ENCODE measurements at regions not wholly inside any gene's neighbourhood (a gene's known extent, or its start where the extent isn't known, plus 50 kb on each side); places are given as distances from the start of the nearest gene placed in this dataset.

DNA sequence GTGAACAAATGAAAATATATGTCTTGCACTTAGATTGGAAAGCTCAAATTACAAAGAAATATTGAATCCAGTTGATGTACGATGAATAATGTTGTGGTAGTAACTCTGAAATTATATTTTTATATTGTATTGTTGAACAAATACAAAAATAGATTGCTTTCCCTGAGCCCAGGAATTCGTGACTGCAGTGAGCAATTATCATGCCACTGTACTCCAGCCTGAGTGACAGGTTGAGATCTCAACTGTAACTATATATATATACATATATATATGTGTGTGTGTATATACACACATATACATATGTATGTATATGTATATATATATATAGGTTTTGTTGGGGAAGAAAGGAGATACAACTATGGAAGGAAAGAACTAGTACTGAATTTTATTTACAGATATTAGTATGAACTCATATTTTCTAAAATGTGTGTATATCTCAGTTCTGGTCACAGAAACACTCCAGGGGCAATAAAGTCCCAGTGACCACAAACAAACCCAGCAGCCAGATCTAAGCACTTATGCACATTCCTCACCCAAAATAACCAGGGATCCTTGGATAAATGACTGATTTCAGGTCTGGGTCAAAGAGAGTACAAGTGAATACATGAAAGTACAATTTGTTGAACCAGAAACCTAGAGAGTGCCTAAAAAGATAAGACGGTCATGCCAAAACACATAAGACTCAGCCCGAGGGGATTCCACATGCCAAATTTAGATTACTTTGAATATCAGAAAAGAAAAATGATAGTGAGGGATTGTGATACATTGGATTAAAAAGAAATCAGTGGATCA is 146.3 kb downstream of the TMX3 start:
- TF ChIP-seq, protein P1, sequence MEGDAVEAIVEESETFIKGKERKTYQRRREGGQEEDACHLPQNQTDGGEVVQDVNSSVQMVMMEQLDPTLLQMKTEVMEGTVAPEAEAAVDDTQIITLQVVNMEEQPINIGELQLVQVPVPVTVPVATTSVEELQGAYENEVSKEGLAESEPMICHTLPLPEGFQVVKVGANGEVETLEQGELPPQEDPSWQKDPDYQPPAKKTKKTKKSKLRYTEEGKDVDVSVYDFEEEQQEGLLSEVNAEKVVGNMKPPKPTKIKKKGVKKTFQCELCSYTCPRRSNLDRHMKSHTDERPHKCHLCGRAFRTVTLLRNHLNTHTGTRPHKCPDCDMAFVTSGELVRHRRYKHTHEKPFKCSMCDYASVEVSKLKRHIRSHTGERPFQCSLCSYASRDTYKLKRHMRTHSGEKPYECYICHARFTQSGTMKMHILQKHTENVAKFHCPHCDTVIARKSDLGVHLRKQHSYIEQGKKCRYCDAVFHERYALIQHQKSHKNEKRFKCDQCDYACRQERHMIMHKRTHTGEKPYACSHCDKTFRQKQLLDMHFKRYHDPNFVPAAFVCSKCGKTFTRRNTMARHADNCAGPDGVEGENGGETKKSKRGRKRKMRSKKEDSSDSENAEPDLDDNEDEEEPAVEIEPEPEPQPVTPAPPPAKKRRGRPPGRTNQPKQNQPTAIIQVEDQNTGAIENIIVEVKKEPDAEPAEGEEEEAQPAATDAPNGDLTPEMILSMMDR (IDR thresholded peaks at IDR 0.05; ENCODE audit: unreplicated experiment): no peak
- H3K27ac Mint-ChIP-seq: no peak overlapping the region
- H3K9me3 Mint-ChIP-seq (ENCODE audit: low read depth): peaks cover 15% of the 10 kb centered on the region
- H3K4me3 Mint-ChIP-seq (ENCODE audit: low read depth): no peak overlapping the region
- H3K36me3 Mint-ChIP-seq (ENCODE audit: insufficient read depth): no peaks in the 10 kb centered on the region
- H3K4me1 Mint-ChIP-seq (ENCODE audit: low read depth): no peaks in the 10 kb centered on the region
- DNase-seq (ENCODE audit: low spot score, unreplicated experiment): no peak
- no peaks in the 10 kb centered on the region for H3K27me3 Mint-ChIP-seq

- Mint-ChIP-seq H3K27me3 (no peaks in the 10 kb centered on the region), H3K4me1 (ENCODE audit: low read depth) (no peaks in the 10 kb centered on the region), H3K4me3 (ENCODE audit: low read depth) (no peak overlapping the region), H3K27ac (no peak overlapping the region), H3K9me3 (ENCODE audit: low read depth) (peaks cover 8% of the 10 kb centered on the region), H3K36me3 (ENCODE audit: insufficient read depth) (no peaks in the 10 kb centered on the region)
- TF ChIP-seq, protein P1 (IDR thresholded peaks at IDR 0.05; ENCODE audit: unreplicated experiment): no peak
- no peak for DNase-seq (ENCODE audit: low spot score, unreplicated experiment)
Measured at GRCh38 chr18:68566991-68567390, 147.9 kb downstream of the TMX3 start.

DNA sequence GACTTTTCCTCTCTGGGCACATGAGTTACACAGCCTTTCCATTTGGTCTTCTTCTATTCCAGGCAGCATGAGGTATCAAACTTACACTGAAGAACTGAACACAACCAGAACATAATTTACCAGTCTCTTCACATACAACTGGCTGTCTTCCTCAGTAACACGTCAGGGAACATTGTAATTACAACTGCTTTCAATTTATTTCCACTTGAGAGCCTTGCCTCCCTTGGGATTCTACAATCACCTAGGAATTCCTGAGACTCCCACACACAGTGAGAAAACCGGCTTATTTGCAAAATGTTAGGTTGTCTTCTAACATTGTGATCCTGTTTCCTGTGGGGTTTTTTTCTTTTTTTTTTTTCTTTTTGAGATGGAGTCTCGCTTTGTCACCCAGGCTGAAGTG is 149.9 kb downstream of the TMX3 start:
- no peak for DNase-seq (ENCODE audit: low spot score, unreplicated experiment)
- H3K36me3 Mint-ChIP-seq (ENCODE audit: insufficient read depth): no peaks in the 10 kb centered on the region
- no peaks in the 10 kb centered on the region for H3K9me3 Mint-ChIP-seq (ENCODE audit: low read depth)
- H3K4me3 Mint-ChIP-seq (ENCODE audit: low read depth): no peak overlapping the region
- H3K27ac Mint-ChIP-seq: no peak overlapping the region
- no peaks in the 10 kb centered on the region for H3K4me1 Mint-ChIP-seq (ENCODE audit: low read depth)
- no peaks in the 10 kb centered on the region for H3K27me3 Mint-ChIP-seq
- TF ChIP-seq, protein P1 (IDR thresholded peaks at IDR 0.05; ENCODE audit: unreplicated experiment): no peak

DNA sequence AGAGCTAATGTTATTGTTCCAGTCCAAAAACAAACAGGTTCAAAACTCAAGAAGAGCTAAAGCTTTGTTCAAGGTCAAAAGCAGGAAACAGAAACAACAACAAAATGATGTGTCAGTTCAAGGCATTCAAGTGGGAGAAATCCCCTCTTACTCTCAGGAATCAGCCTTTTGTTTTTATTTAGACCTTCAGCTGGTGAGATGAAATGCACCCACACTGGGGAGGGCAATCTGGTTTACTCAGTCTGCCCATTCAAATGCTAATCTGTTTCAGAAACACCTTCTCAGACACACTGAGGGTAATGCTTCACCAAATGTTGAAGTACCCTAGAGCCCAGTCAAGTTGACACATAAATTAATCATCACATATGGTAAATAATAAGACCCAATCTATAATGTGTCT is 150.6 kb downstream of the TMX3 start:
- H3K9me3 Mint-ChIP-seq (ENCODE audit: low read depth): peaks cover 6% of the 10 kb centered on the region
- H3K27ac Mint-ChIP-seq: no peak overlapping the region
- no peaks in the 10 kb centered on the region for H3K36me3 Mint-ChIP-seq (ENCODE audit: insufficient read depth)
- DNase-seq (ENCODE audit: low spot score, unreplicated experiment): no peak
- no peaks in the 10 kb centered on the region for H3K4me1 Mint-ChIP-seq (ENCODE audit: low read depth)
- H3K4me3 Mint-ChIP-seq (ENCODE audit: low read depth): no peak overlapping the region
- no peaks in the 10 kb centered on the region for H3K27me3 Mint-ChIP-seq
- TF ChIP-seq, protein P1 (IDR thresholded peaks at IDR 0.05; ENCODE audit: unreplicated experiment): no peak

DNA sequence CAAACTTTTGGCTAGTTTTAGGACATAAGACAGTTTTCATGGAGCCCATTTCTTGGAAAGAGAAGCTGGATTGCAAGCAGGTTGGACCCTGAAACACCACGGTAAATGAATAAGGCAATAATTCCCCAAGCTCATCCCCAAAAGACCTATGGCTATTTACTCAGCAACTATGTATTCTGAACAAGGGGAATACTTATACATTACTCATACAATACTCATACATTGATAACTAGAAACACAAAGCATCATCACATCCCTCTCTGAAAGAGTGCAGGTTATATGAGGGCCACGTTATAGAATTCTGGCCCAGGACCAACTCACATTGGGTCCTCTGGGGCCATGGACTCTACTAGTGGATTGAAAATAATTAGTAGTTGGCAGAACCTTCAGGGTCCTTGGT is 154.8 kb downstream of the TMX3 start:
- Mint-ChIP-seq H3K9me3 (ENCODE audit: low read depth) (peaks cover 6% of the 10 kb centered on the region), H3K4me3 (ENCODE audit: low read depth) (no peak overlapping the region), H3K4me1 (ENCODE audit: low read depth) (peaks cover 8% of the 10 kb centered on the region), H3K36me3 (ENCODE audit: insufficient read depth) (no peaks in the 10 kb centered on the region), H3K27ac (no peak overlapping the region), H3K27me3 (no peaks in the 10 kb centered on the region)
- TF ChIP-seq, protein P1 (IDR thresholded peaks at IDR 0.05; ENCODE audit: unreplicated experiment): no peak
- DNase-seq (ENCODE audit: low spot score, unreplicated experiment): no peak

Measured in progenitor cell of endocrine pancreas (in vitro differentiated cells).